ENCODE measurements at regions not wholly inside any gene's neighbourhood (a gene's known extent, or its start where the extent isn't known, plus 50 kb on each side); places are given as distances from the start of the nearest gene placed in this dataset.

- no peak for DNase-seq
These were observed 61.2 kb upstream of the RBBP8 start for GRCh38 chr18:22871809-22872525.

- DNase-seq = no peak
These were observed 60.1 kb upstream of the RBBP8 start for GRCh38 chr18:22872900-22873537.

GRCh38 chr18:22879293-22879692 lies 53.8 kb upstream of the RBBP8 start:
- DNase-seq = no peak

- no peak for DNase-seq
These were observed 51.0 kb upstream of the RBBP8 start for GRCh38 chr18:22882084-22882483.

DNA sequence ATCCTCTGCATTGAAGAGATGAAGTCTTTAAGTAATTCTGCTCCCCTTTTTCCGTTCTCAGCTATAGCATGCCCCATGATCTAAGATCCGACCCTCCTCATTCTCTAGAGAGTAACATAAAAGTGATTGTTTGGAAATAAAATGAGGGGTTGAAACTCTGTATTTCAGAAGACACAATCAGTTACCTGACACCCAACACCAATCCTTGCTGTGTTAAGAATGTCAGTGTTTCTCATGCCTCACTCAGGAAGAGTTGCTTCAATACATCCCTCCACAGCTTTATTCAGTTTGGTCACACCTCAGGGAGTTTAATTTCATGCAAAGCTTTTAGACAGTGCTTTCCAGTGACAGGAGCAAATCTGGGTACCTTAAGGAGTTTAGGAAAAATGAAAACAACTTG lies 49.9 kb upstream of the RBBP8 start:
- DNase-seq = no peak
